IPS-20b (cell line): ENCODE measurements at regions not wholly inside any gene's neighbourhood (a gene's known extent, or its start where the extent isn't known, plus 50 kb on each side); places are given as distances from the start of the nearest gene placed in this dataset.

Source experiments
- H3K27ac ChIP-seq: one replicate; pipeline ENCODE4 v1.5.1; 2013; ENCODE audit warnings: low read length
- H3K27me3 ChIP-seq: 2 replicates; pipeline ENCODE4 v1.6.1; 2013; ENCODE audit warnings: mild to moderate bottlenecking, low read length, inconsistent platforms; ENCODE audit not compliant: insufficient read depth
- H3K36me3 ChIP-seq: 2 replicates; pipeline ENCODE4 v1.6.1; 2013; ENCODE audit warnings: low read depth, mild to moderate bottlenecking, inconsistent platforms, low read length, moderate library complexity; ENCODE audit not compliant: insufficient read depth
- H3K4me1 ChIP-seq: 2 replicates; pipeline ENCODE4 v1.6.1; 2013; ENCODE audit warnings: mild to moderate bottlenecking, control low read depth, inconsistent platforms, low read length, moderate library complexity; ENCODE audit not compliant: insufficient read depth
- H3K4me3 ChIP-seq: 2 replicates; pipeline ENCODE4 v1.5.1; 2013; ENCODE audit warnings: mild to moderate bottlenecking, low read length, inconsistent platforms
- H3K9ac ChIP-seq: 2 replicates; pipeline ENCODE4 v1.6.1; 2013; ENCODE audit warnings: low read depth, mild to moderate bottlenecking, inconsistent platforms, low read length, moderate library complexity
- H3K9me3 ChIP-seq: 2 replicates; pipeline ENCODE4 v1.6.1; 2013; ENCODE audit warnings: mild to moderate bottlenecking, low read depth, low read length, inconsistent platforms; ENCODE audit not compliant: insufficient read depth

DNA sequence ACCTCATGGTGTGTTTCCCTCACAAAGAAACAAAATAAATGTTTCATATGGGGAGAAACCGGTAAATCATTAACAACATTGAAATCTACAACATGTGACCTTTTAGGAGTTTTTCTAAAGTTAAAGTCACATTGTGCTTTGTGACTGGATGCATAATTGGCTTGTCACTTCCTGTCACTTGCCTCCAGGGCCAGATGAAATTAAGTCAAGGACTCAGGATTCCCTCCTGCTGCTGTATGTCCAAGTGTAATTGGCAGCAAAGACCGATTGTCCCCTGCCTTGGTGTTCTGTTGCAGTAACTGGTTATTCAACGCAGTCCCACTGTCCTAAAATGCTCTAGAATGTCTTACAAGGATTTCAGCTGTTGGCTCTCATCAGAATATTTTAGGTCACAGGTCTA is 448.2 kb downstream of the LIG4 start:
- no peaks in the 10 kb centered on the region for H3K9me3 ChIP-seq
- peaks cover 14% of the 10 kb centered on the region for H3K4me1 ChIP-seq
- no peak overlapping the region for H3K27ac ChIP-seq
- H3K9ac ChIP-seq, result no peak overlapping the region
- H3K36me3 ChIP-seq, result no peaks in the 10 kb centered on the region
- H3K4me3 ChIP-seq, result no peak overlapping the region
- no peaks in the 10 kb centered on the region for H3K27me3 ChIP-seq

DNA sequence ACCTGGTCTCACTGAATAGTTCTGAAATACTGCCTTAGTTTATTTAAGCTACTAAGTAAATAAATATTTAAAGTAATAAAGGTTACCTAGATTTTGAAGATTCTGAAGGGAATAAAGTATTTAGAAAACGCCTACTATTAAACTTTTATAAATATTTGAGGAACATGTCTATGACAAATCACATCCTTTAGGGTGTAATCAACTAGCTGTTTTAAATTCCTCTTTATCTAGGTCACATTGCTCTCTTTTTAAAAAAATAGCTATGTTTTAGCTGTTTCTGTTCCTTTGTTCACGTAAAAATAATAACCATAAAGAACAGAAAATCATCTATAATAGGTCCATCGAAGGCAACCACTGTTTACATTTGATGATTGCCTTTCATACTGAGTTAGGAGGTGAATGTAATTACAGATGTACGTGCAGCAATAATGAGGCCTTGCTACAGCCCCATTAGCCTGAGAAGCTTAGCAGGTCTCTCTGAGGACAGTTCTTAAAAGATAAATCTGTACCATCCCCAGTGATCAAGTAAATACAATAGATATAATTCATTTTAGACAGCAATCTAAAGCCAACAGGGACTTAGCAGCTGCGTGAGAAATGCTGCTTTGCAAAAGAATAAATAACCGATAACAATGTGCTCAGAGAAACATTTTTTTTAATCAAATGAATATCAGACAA is 449.5 kb downstream of the LIG4 start:
- H3K27ac ChIP-seq, result no peak overlapping the region
- H3K4me1 ChIP-seq, result peaks cover 14% of the 10 kb centered on the region
- no peak overlapping the region for H3K9ac ChIP-seq
- no peak overlapping the region for H3K4me3 ChIP-seq
- H3K27me3 ChIP-seq, result no peaks in the 10 kb centered on the region
- no peaks in the 10 kb centered on the region for H3K36me3 ChIP-seq
- no peaks in the 10 kb centered on the region for H3K9me3 ChIP-seq

GRCh38 chr13:107764046-107764445 is 451.3 kb downstream of the LIG4 start:
- Histone ChIP-seq H3K36me3 (no peaks in the 10 kb centered on the region), H3K4me3 (no peak overlapping the region), H3K9me3 (no peaks in the 10 kb centered on the region), H3K27ac (no peak overlapping the region), H3K4me1 (peaks cover 8% of the 10 kb centered on the region), H3K9ac (no peak overlapping the region), H3K27me3 (no peaks in the 10 kb centered on the region)

- Histone ChIP-seq H3K36me3 (no peaks in the 10 kb centered on the region), H3K9ac (no peak overlapping the region), H3K4me1 (peaks cover 16% of the 10 kb centered on the region; the same call in 1 of the 2 replicates), H3K4me3 (no peak overlapping the region), H3K27me3 (no peaks in the 10 kb centered on the region), H3K9me3 (no peaks in the 10 kb centered on the region), H3K27ac (no peak overlapping the region)
These were observed 461.6 kb downstream of the LIG4 start for GRCh38 chr13:107753748-107754147.

DNA sequence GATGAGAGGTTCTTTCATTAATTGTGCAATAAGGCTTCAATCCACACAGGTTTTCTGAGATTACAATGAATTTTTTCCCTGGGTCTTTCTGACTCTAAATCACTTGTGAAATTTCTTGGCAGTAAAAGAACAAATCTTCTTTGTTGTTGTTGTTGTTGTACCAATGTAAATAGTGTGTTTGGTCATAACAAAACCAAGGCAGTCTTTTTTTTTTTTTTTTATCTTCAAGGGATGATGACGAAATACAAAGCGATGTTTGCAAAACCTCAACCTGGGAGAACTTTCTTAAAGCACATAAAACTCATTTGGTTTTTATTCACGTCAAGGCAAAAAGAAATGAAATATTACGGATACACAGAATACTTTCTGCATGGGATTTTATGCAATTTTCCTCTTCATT is 462.0 kb downstream of the LIG4 start:
- Histone ChIP-seq H3K27ac (no peak overlapping the region), H3K9ac (no peak overlapping the region), H3K4me1 (peaks cover 16% of the 10 kb centered on the region; the same call in 1 of the 2 replicates), H3K4me3 (no peak overlapping the region), H3K36me3 (no peaks in the 10 kb centered on the region), H3K27me3 (no peaks in the 10 kb centered on the region), H3K9me3 (no peaks in the 10 kb centered on the region)

- Histone ChIP-seq H3K4me1 (peaks cover 8% of the 10 kb centered on the region), H3K4me3 (no peak overlapping the region), H3K36me3 (no peaks in the 10 kb centered on the region), H3K27me3 (no peaks in the 10 kb centered on the region), H3K27ac (no peak overlapping the region), H3K9ac (no peak overlapping the region), H3K9me3 (no peaks in the 10 kb centered on the region)
These were observed 471.4 kb downstream of the LIG4 start for GRCh38 chr13:107743983-107744382.

DNA sequence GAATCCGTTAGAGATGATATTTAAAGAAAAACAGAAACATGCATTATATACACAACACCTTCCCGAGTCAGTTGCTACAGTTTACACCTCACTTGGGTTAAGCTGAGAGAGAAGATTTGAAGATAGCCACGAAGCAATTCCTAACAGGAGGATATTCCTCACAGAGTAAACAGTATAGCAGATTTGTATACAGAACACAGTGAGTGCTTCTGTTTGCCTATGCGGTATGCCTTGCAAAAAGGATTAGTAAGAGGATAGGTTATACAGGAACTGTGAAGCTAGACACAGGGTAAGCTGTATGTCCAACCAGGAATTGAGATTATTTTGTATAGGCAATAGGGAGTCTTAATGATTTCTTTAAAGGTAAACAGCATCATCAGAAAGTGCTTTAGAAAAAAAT is 471.8 kb downstream of the LIG4 start:
- Histone ChIP-seq H3K36me3 (no peaks in the 10 kb centered on the region), H3K27ac (no peak overlapping the region), H3K27me3 (no peaks in the 10 kb centered on the region), H3K4me3 (no peak overlapping the region), H3K9ac (no peak overlapping the region), H3K9me3 (no peaks in the 10 kb centered on the region), H3K4me1 (peaks cover 8% of the 10 kb centered on the region)

DNA sequence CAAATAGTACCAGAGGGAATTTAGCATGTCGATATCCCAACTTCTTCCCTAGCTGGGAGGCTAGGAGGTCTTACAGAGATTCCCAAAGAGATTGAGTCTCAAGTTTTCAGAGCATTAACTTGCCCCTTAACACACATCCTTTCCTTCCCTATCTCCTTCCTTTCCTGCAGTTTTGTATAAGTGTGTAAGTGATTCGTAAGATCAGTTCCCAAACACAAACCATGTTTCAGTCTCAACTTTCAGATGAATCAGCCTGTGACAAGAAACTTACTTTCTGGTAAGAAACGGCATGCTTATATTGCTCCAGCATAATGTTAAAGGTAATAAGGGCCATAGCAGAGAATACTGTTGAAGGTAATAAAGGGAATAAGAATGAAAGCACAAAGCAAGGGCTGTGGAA is 472.2 kb downstream of the LIG4 start:
- no peak overlapping the region for H3K4me3 ChIP-seq
- H3K9ac ChIP-seq, result no peak overlapping the region
- H3K9me3 ChIP-seq, result no peaks in the 10 kb centered on the region
- H3K27me3 ChIP-seq, result no peaks in the 10 kb centered on the region
- H3K4me1 ChIP-seq, result peaks cover 8% of the 10 kb centered on the region
- no peak overlapping the region for H3K27ac ChIP-seq
- no peaks in the 10 kb centered on the region for H3K36me3 ChIP-seq

- no peaks in the 10 kb centered on the region for H3K27me3 ChIP-seq
- H3K9me3 ChIP-seq, result no peaks in the 10 kb centered on the region
- no peak overlapping the region for H3K9ac ChIP-seq
- no peak overlapping the region for H3K4me3 ChIP-seq
- H3K4me1 ChIP-seq, result peaks cover 8% of the 10 kb centered on the region
- no peaks in the 10 kb centered on the region for H3K36me3 ChIP-seq
- H3K27ac ChIP-seq, result no peak overlapping the region
These were observed 472.8 kb downstream of the LIG4 start for GRCh38 chr13:107742544-107742943.

DNA sequence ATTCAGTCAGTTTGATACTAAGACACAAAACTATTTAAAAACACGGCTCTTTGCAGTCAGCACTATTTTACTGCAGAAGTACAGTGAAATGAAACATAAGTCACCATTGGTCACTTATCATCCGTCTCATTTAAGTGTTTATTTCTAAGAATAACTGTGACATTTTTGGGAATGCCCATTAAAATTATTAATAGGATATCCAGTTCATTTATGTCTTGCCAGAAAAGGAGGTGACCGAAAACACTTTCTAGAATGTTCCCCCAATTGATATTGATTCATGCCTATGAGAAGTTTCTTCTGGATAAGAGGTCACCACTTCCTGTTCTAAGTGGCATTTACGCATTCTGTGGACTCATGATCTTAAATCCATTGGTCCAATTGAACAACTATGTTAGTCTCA is 477.3 kb downstream of the LIG4 start:
- H3K9ac ChIP-seq, result no peak overlapping the region
- 0 out of 2 replicates have a peak, but pooled peaks cover 4% of the 10 kb centered on the region for H3K4me1 ChIP-seq
- H3K36me3 ChIP-seq, result no peaks in the 10 kb centered on the region
- H3K9me3 ChIP-seq, result no peaks in the 10 kb centered on the region
- H3K27me3 ChIP-seq, result no peaks in the 10 kb centered on the region
- no peak overlapping the region for H3K4me3 ChIP-seq
- H3K27ac ChIP-seq, result no peak overlapping the region

DNA sequence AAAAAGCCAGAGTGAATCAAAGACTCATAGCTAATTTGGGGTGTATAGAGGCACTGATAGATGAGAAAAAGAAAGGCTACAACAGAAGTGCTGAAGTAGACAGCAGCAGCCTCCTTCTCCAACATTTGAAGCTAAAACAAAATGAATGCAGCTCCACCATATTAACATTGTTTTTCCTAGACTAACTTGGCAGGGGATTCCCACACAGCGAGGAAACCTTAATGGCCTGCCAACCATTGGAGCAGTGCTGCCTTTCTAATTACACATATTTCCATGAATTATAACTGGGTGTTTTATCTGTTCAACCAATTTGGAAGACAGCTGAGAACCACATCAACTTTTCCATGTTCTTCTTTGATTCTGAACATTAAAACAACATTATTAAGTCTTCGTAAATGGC is 478.6 kb downstream of the LIG4 start:
- H3K9me3 ChIP-seq, result no peaks in the 10 kb centered on the region
- no peak overlapping the region for H3K27ac ChIP-seq
- H3K4me1 ChIP-seq, result 0 out of 2 replicates have a peak, but pooled peaks cover 4% of the 10 kb centered on the region
- no peak overlapping the region for H3K9ac ChIP-seq
- no peak overlapping the region for H3K4me3 ChIP-seq
- H3K36me3 ChIP-seq, result no peaks in the 10 kb centered on the region
- H3K27me3 ChIP-seq, result no peaks in the 10 kb centered on the region

- no peaks in the 10 kb centered on the region for H3K27me3 ChIP-seq
- H3K27ac ChIP-seq, result no peak overlapping the region
- no peaks in the 10 kb centered on the region for H3K9me3 ChIP-seq
- H3K4me3 ChIP-seq, result no peak overlapping the region
- 0 out of 2 replicates have a peak, but pooled peaks cover 4% of the 10 kb centered on the region for H3K4me1 ChIP-seq
- no peak overlapping the region for H3K9ac ChIP-seq
- no peaks in the 10 kb centered on the region for H3K36me3 ChIP-seq
These were observed 479.2 kb downstream of the LIG4 start for GRCh38 chr13:107736170-107736569.
